HG03060 (cell line): ENCODE measurements at regions not wholly inside any gene's neighbourhood (a gene's known extent, or its start where the extent isn't known, plus 50 kb on each side); places are given as distances from the start of the nearest gene placed in this dataset.

Source experiments
- ATAC-seq: cut with Tn5 transposase; IDR thresholded peaks from one replicate; pipeline ENCODE4 v1.9.1; 2021; ENCODE audit warnings: low read depth, moderate number of reproducible peaks; ENCODE audit not compliant: unreplicated experiment

DNA sequence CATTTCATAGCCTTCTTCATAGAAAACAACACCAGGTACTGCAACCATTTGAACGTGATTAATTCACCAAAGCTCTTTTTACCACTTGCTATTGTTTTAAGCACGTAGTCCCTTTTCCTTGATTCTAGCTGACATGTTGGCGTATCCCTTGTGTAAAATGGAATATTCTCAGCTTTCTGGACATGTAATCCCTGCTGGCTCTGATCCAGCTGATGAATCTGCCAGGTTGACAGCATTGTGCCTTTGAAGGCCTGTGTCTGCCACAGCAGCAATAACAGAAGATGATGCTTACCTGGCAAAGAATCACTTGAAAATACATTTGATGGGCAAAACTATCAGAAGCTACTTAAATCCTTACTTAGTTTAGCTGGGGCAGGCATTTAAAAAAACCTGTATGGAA, 81.0 kb upstream of the CCDC150 start:
- ATAC-seq, result no peak

DNA sequence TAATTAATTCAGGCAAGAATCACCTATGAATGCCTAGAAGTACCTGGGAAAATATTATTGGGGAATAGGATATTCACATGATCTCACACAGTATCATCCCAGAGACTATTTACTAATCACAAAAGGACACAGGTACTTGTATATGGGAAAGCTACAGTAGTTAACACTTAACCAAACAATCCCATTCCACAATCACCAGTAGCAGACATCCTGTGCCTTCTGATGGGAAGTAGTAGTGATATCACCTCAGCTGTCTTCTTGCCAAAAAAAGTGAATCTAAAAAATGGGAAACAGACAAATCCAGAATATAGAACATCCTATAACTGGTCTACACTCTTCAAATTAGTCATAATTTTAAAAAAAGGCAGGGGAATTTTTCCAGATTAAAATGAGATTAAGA, 75.6 kb upstream of the CCDC150 start:
- ATAC-seq, result no peak

DNA sequence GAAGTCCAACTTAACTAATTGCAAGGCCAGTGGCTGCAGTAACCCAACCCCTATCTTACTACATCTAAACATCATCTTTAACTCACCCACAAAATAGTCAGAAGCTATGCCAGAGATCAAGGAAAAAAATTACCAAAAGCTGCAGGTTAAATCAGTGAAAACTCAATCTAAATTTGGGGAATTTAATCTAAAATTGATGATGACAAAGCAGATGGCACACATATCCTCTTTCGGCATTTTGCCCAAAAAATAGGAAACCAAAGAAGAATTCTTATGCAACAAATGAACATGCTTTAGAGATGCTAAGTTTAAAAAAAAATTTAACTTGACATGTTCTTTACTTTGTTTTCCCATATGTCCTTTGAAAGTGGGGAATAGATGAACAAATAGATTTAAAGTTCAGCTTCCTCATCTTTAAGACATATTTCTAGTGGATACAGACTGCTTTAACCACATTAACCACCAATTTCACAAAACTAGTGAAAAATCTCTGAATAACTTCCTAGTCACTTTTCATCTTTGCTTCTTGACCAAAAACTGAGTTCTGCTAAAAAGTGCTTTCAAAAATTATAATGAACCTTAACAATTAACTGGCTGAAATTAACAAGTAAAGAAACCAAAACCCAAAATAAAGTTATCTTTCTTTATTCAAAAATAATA, 74.3 kb upstream of the CCDC150 start:
- no peak for ATAC-seq

DNA sequence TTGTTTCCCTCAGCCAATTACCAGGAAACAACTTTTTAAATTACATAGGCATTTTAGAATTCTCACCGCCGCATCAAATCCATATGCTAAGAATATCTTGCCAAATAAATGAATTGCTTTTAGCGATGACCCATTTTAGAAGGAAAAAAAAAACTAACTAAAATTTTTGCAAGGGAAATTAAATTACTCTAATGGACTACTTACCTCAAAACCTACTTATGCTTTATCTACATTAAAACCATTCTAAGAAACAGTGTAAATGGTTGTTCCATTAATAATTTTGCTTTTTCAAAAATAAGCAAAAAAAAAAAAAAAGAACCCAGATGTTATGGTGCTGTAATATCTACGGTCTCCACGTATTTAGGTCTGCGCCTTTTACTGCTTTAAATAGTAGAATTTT, 73.5 kb upstream of the CCDC150 start:
- no peak for ATAC-seq

DNA sequence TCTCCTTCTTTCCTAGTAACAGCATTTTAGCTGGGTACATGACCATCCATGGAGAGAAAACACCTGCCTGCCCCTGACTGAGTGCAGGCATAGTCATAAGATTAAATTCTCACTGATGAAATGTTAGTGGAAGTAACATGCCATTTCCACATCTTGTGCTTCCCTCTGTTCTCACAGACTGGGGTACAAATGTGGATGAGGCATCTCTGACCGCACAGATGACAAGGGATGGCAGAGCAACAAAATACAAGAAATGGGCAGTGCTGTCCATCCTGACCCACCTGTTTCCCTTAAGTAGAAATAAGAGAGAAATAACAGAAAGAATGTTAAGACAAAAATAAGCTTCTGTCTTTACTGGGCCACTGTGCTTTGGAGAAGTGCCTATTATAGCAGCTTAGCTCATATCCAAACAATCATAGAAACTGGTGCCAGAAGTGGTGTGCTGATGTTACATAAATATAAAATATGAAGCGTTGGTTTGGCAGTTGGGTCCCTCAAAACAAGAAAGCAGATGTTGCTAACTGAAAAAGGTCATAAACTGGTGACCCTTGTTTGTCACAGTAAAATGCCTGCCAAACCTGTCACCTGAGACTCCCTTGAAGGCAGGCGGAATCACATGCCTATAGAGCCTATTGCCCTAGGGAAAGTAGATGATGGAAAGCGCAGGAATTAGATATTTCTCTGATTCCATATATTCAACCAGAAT, 72.4 kb upstream of the CCDC150 start:
- ATAC-seq, result no peak

DNA sequence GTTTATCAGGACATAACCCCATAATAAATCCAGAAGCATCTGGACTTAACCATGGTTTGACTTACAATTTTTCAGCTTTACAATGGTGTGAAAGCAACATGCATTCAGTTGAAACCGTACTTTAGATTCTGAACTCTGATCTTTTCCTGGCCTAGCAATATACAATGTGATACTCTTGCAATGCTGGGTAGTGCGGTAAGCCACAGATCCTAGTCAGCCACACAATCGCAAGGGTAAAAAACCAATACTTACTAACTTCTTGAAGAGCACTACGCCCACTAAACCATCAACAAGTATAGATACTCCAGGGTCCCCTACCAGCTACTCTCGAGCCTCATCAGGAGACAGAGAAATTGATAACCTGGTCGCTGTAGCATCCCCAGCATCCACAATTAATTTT, 71.0 kb upstream of the CCDC150 start:
- ATAC-seq, result no peak

DNA sequence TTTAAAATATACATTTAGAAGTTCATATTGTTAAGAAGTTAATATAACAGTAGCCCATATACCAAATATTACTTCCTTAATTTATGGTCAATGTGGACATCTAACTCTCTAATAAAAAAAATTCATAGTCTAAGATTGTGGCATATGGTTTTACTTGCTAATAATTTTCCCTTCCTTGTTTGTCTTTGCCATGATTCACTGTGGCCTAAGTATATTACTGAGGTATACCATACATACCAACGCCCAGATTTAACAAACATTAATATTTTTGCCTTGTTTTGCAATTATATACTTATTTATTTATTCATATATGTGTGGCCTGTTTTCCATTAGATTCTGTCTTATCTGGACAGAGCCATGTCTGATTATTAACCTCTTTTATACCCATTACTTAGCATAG, 54.6 kb upstream of the CCDC150 start:
- ATAC-seq, result no peak

DNA sequence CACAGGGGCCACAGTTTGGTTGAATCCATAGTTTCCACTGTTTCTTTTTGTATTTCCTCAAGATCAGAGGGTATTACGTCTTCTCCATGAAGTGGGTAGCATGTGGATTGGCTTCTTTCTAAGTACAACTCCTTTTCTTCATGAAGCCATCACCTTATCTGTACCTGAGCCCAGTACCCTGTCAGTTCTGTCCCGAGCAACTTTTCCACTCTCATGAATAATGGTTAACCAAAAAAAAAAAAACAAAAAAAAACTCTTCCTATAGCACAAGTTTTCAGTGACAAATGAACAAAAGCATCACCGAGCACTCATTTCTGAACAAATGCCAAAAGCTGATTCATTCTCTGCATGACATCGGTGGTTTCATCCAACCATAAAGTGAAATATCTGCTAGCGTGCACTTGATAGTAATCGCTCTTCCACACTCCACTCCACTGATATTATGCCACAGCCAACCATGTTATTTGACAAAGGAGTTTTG, 53.0 kb upstream of the CCDC150 start:
- ATAC-seq, result no peak

DNA sequence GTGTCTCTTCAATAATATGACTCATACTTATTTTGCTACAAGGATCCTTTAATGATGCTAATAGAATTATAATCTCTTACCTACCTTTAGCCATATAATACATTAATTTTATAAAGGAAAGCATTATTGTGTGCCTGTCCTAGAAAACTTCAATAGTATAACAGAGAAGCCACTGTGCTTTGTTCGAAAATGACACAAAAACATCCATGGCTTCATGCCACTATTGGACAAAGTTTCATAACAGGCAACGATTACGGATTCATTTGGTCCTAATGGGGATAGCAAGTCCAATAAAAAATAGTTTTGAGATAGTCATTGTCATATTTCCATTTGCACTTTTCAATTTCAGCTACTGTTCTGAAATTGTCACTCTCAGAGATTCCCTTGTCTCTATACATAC, 52.5 kb upstream of the CCDC150 start:
- ATAC-seq, result no peak

DNA sequence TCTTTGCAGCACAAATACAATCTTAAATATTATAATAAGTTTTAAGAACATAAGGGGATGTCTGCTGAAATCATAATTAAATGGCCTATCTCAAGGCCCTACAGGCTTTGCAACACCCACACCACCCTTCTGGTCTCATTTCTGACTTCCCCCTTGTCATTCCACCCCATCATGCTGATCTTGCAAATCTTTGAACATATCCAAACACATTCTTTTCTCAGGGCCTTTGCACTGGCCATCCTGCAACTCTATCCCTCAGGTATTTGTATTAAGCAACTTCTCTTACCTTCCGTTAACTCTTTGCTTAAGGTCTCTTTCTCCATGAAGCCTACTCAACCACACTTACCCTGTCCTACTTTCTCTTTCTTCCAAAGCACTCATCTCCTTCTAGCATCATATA, 51.8 kb upstream of the CCDC150 start:
- no peak for ATAC-seq

DNA sequence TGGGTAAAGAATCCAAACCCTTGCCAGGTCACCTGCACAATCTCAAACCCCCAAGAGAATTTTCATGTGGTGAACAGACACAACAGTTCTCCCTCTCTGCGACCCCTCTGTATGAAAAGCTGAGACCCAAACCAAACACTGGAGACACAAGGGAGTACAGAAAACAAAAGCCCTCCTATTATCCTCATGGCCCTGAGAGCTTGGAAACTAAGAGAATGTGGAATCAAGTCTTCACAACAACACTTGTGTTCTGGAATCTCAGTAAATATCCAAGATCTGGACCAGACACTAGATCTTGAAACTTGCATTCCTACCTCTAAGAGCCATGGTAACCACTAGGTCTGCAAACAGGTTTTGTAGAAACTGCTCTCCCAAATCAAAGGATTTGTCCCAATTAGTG, 50.1 kb upstream of the CCDC150 start:
- no peak for ATAC-seq
